Tibial artery (tissue), 4 donors: ENCODE measurements at regions not wholly inside any gene's neighbourhood (a gene's known extent, or its start where the extent isn't known, plus 50 kb on each side); places are given as distances from the start of the nearest gene placed in this dataset.

Experiments
- DNase-seq, 2 donors: peaks; one replicate each; pipeline ENCODE4 v3.0.0-alpha.2; 2019
- H3K27ac ChIP-seq, 2 donors: fragments of 200-600 bp; sonication (generic) in 1 of 2; 1 replicate in 1 of 2; 2 replicates in 1 of 2; pipeline ENCODE4 v1.5.1; 2018 to 2019; ENCODE audit warnings: mild to moderate bottlenecking in 1 of 2
- H3K27me3 ChIP-seq, 2 donors: fragments of 200-600 bp; sonication (generic) in 1 of 2; one replicate each; pipeline versions ENCODE4 v1.5.1 to v1.6.0; 2016 to 2019
- H3K36me3 ChIP-seq, 3 donors: fragments of 200-600 bp; sonication (generic) in 2 of 3; one replicate each; pipeline ENCODE4 v1.5.1; 2016 to 2019; ENCODE audit warnings: mild to moderate bottlenecking in 2 of 3
- H3K4me1 ChIP-seq, 4 donors: fragments of 200-600 bp; sonication (generic) in 2 of 4; 1 replicate in 3 of 4; 2 replicates in 1 of 4; pipeline ENCODE4 v1.5.1; 2016 to 2019
- H3K4me3 ChIP-seq, 2 donors: fragments of 200-600 bp; sonication (generic) in 1 of 2; 1 replicate in 1 of 2; 2 replicates in 1 of 2; pipeline ENCODE4 v1.5.1; 2018 to 2019; ENCODE audit warnings: mild to moderate bottlenecking in 2 of 2
- H3K9me3 ChIP-seq, 3 donors: fragments of 200-600 bp; sonication (generic) in 1 of 3; one replicate each; pipeline ENCODE4 v1.5.1; 2016 to 2019
- CTCF ChIP-seq, 2 experiments: fragments of 200-600 bp in 1 of 2; fragments of 450-650 bp in 1 of 2; IDR thresholded peaks; one replicate each; pipeline ENCODE4 v1.5.1; 2017 to 2019; ENCODE audit warnings: antibody characterized with exemption in 2 of 2, mild to moderate bottlenecking in 1 of 2, moderate library complexity in 1 of 2
- intact Hi-C: fragments of 100-400 bp; cut with DNase I; formaldehyde crosslinking; loops from one replicate; pipeline ENCODE4 v1.15.0; 2023; ENCODE audit warnings: low total_unique reads

GRCh38 chrX:140949233-140949632 is 53.2 kb upstream of the SPANXB1 start:
- TF ChIP-seq CTCF (IDR thresholded peaks at IDR 0.05) = no peak
- Histone ChIP-seq H3K4me1 (no peaks in the 10 kb centered on the region), H3K27ac (no peak overlapping the region), H3K27me3 (no peaks in the 10 kb centered on the region), H3K4me3 (no peak overlapping the region), H3K9me3 (no peaks in the 10 kb centered on the region), H3K36me3 (no peaks in the 10 kb centered on the region)
- intact Hi-C loops = no loop called here
- no peak for DNase-seq
